OCI-LY3 (cell line): ENCODE measurements at regions not wholly inside any gene's neighbourhood (a gene's known extent, or its start where the extent isn't known, plus 50 kb on each side); places are given as distances from the start of the nearest gene placed in this dataset.
A peak's percentile ranks its signal among the peaks of the same experiment; 100 is the strongest.
"Not testable (repeated sequence)": the region's sequence is repeated elsewhere in the genome, so short reads cannot be mapped to it uniquely, and the experiment has no call there.

Experiments
- H2AFZ ChIP-seq: fragments of 200-600, 300-600 bp; shearing (Covaris generic); 2 replicates; pipeline ENCODE4 v1.6.0; 2014; ENCODE audit warnings: antibody characterized with exemption, low read depth, low read length
- H3K27ac ChIP-seq: fragments of 200-600, 300-600 bp; sonication (generic); 2 replicates; pipeline ENCODE4 v1.5.1; 2014; ENCODE audit warnings: mild to moderate bottlenecking, low read length, moderate library complexity, mixed read lengths
- H3K27me3 ChIP-seq: fragments of 200-600, 300-600 bp; sonication (generic); 2 replicates; pipeline ENCODE4 v1.6.1; 2014; ENCODE audit warnings: low read depth, low read length, mixed read lengths
- H3K36me3 ChIP-seq: fragments of 200-600, 300-600 bp; sonication (generic); replicated peaks from 2 replicates; pipeline ENCODE3; 2014; ENCODE audit warnings: low read depth, low read length, mixed read lengths
- H3K4me1 ChIP-seq: fragments of 300-600, 200-600 bp; sonication (generic); 2 replicates; pipeline ENCODE4 v1.6.1; 2014; ENCODE audit warnings: low read length, mixed read lengths
- H3K4me2 ChIP-seq: fragments of 200-600, 300-600 bp; sonication (generic); 2 replicates; pipeline ENCODE4 v1.6.1; 2014; ENCODE audit warnings: low read length, mixed read lengths
- H3K4me3 ChIP-seq: fragments of 300-600, 200-600 bp; sonication (generic); 2 replicates; pipeline ENCODE4 v1.5.1; 2014; ENCODE audit warnings: antibody characterized with exemption, mild to moderate bottlenecking, low read length, moderate library complexity
- H3K79me2 ChIP-seq: fragments of 300-600, 200-600 bp; shearing (Covaris generic); 2 replicates; pipeline ENCODE4 v1.6.1; 2014; ENCODE audit warnings: mild to moderate bottlenecking, low read length, mixed read lengths
- H3K9ac ChIP-seq: fragments of 300-600, 200-600 bp; shearing (Covaris generic); 2 replicates; pipeline ENCODE4 v1.6.0; 2014; ENCODE audit warnings: mild to moderate bottlenecking, low read length, moderate library complexity
- H3K9me3 ChIP-seq: fragments of 200-600, 300-600 bp; shearing (Covaris generic); 2 replicates; pipeline ENCODE4 v1.6.1; 2014; ENCODE audit warnings: low read length, mixed read lengths; ENCODE audit not compliant: insufficient read depth
- H4K20me1 ChIP-seq: fragments of 200-600, 300-600 bp; sonication (generic); 2 replicates; pipeline ENCODE4 v1.6.1; 2016; ENCODE audit warnings: low read length, mixed read lengths; ENCODE audit not compliant: insufficient read depth
- EZH2phosphoT487 ChIP-seq: fragments of 200-600 bp; shearing (Covaris generic); IDR thresholded peaks from 2 replicates; pipeline ENCODE4 v1.6.1; 2018; ENCODE audit warnings: antibody characterized with exemption, mixed run types, low read depth
- TF ChIP-seq, protein P1 (sequence below): fragments of 200-600, 300-600 bp; sonication (generic); IDR thresholded peaks from 2 replicates; pipeline ENCODE4 v1.5.1; 2014; ENCODE audit warnings: antibody characterized with exemption, low read length, low read depth

DNA sequence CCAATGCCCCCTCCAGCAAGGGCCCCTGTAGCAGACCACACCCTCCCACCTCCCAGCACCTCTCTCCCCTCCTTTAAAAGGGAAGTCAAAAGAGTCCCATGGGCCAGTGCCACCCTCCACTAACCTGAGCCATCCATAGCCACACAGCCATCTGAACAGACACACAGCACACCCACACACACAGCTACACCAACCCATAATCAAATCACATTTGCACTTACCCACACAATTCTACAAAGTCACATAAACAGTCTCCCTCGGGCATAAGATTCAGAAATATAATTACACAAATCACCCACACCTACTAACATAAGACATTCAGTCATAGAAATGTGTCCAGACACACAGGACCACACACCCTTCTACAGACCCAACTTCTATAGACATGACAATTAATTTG lies 96.3 kb downstream of the HIF1AN start:
- no peaks in the 10 kb centered on the region for H3K9me3 ChIP-seq
- no peaks in the 10 kb centered on the region for H3K79me2 ChIP-seq
- H3K27ac ChIP-seq: no peak overlapping the region
- H3K4me1 ChIP-seq: peaks cover 4% of the 10 kb centered on the region
- no peak overlapping the region for H3K4me2 ChIP-seq
- H3K36me3 ChIP-seq: no peaks in the 10 kb centered on the region
- H4K20me1 ChIP-seq: no peaks in the 10 kb centered on the region
- no peak overlapping the region for H3K4me3 ChIP-seq
- H2AFZ ChIP-seq: no peak overlapping the region
- no peak for TF ChIP-seq EZH2phosphoT487
- TF ChIP-seq, protein P1, sequence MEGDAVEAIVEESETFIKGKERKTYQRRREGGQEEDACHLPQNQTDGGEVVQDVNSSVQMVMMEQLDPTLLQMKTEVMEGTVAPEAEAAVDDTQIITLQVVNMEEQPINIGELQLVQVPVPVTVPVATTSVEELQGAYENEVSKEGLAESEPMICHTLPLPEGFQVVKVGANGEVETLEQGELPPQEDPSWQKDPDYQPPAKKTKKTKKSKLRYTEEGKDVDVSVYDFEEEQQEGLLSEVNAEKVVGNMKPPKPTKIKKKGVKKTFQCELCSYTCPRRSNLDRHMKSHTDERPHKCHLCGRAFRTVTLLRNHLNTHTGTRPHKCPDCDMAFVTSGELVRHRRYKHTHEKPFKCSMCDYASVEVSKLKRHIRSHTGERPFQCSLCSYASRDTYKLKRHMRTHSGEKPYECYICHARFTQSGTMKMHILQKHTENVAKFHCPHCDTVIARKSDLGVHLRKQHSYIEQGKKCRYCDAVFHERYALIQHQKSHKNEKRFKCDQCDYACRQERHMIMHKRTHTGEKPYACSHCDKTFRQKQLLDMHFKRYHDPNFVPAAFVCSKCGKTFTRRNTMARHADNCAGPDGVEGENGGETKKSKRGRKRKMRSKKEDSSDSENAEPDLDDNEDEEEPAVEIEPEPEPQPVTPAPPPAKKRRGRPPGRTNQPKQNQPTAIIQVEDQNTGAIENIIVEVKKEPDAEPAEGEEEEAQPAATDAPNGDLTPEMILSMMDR: no peak
- H3K9ac ChIP-seq: no peak overlapping the region
- H3K27me3 ChIP-seq: no peaks in the 10 kb centered on the region

DNA sequence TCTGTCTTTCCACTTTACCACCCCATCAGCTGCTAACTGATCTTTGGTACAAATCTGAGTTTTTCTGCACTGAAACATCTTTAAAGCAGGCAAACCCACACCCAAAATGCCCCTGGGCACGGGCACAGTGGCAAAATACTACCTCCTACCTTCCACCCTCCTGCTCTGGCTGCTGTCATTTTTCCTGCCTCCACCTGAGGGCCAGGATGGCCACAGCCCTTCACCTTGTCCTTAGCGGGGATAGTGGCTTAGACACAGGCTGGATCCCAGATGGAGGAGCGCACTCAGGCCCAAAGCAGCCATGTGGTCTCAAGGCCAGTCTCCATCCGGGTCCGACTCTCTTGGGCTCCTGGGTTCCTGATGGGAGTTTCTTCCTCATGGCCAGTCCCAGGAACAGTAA lies 98.3 kb downstream of the HIF1AN start:
- TF ChIP-seq EZH2phosphoT487: no peak
- TF ChIP-seq, protein P1: no peak
- no peak overlapping the region for H3K4me2 ChIP-seq
- no peak overlapping the region for H2AFZ ChIP-seq
- no peaks in the 10 kb centered on the region for H3K27me3 ChIP-seq
- no peak overlapping the region for H3K4me3 ChIP-seq
- H3K9me3 ChIP-seq: no peaks in the 10 kb centered on the region
- H3K4me1 ChIP-seq: peaks cover 15% of the 10 kb centered on the region
- no peaks in the 10 kb centered on the region for H3K36me3 ChIP-seq
- no peaks in the 10 kb centered on the region for H4K20me1 ChIP-seq
- H3K79me2 ChIP-seq: no peaks in the 10 kb centered on the region
- H3K9ac ChIP-seq: no peak overlapping the region
- no peak overlapping the region for H3K27ac ChIP-seq

DNA sequence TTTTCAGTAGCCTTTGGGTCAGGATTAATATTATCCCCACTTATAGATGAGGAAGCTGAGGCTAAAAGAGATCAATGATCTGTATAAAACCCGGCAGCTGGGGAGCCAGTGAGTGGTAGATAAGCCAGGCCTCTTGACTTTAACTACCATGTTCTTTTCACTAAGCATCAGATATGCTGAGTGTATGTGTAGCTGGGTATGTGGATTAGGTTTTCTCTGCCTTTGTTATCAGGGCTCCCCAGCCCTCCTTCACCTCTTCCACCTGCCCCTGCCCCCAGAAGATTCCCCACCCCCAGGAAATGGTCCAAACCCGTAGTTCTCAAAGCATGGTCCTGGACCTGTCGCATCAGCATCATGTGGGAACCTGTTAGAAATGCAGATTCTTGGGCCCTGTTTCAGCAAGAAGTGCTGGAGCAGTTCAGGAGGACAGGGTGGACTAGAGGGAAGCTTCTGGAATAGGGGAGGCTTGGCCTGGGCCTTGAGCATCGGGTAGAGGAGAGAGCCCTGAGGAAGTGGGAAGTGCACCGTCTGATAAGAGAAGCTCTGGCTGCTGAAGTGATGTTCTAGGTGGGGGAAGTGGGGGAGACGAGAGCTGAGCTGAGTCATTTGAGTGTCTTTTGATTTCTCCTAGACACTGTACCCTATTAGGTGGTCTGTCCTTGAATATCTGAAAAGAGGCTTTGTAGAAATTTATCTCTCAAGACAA lies 101.3 kb downstream of the HIF1AN start:
- H3K4me1 ChIP-seq: peaks cover 23% of the 10 kb centered on the region
- peak overlapping the region; percentile 58; the same call in 1 of the 2 replicates for H2AFZ ChIP-seq
- no peaks in the 10 kb centered on the region for H3K9me3 ChIP-seq
- TF ChIP-seq, protein P1: no peak
- no peak for TF ChIP-seq EZH2phosphoT487
- H3K4me2 ChIP-seq: peak overlapping the region; percentile 51
- peak overlapping the region; percentile 51 for H3K27ac ChIP-seq
- H3K79me2 ChIP-seq: no peaks in the 10 kb centered on the region
- no peaks in the 10 kb centered on the region for H4K20me1 ChIP-seq
- peak overlapping the region; percentile 28; the same call in 1 of the 2 replicates for H3K9ac ChIP-seq
- no peaks in the 10 kb centered on the region for H3K27me3 ChIP-seq
- no peak overlapping the region for H3K4me3 ChIP-seq
- H3K36me3 ChIP-seq: no peaks in the 10 kb centered on the region

DNA sequence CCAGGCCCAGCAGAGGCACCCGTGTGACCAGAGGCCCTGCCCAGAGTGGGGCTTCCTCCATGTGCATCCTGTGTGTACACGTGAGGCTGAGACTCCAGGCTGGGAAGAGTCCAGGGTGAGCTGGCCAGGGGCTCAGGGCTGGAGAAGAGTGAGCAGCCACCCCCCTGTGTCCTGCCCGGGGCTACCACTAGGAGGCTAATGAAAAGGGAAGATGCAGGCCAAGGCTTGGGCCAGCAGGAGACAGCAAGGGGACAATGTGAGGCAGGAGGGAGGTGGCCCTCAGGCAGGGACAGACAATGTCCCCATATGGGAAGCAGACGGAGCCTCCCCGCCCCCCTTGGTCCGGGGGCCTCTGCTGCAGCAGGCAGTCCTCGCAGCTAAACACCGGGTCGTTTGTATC lies 102.0 kb downstream of the HIF1AN start:
- no peak for TF ChIP-seq EZH2phosphoT487
- TF ChIP-seq, protein P1: peak; percentile 36
- Histone ChIP-seq H2AFZ (peak overlapping the region; percentile 58), H3K4me3 (no peak overlapping the region)

DNA sequence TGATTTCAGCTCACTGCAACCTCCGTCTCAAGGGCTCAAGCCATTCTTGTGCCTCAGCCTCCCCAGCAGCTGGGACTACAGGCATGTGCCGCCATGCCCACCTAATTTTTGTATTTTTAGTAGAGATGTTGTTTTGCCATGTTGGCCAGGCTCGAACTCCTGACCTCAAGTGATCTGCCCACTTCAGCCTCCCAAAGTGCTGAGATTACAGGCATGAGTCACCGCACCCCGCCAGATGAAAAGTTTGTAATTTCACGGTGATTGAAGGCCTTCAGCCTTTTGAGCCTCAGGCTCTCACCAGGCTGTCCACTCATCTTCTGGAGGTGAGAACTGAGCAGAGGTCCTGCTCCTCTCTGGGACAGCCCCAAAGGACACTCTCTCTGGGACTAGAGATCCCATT lies 103.2 kb downstream of the HIF1AN start:
- H3K79me2 ChIP-seq, H3K9me3 ChIP-seq, H3K4me2 ChIP-seq, H3K36me3 ChIP-seq, H3K4me3 ChIP-seq, H3K27ac ChIP-seq, H3K27me3 ChIP-seq, H3K9ac ChIP-seq, H2AFZ ChIP-seq, H4K20me1 ChIP-seq: not testable (repeated sequence)
- peaks cover 27% of the 10 kb centered on the region for H3K4me1 ChIP-seq

More for the DNA sequence above, 102.0 kb downstream of the HIF1AN start:
- no peaks in the 10 kb centered on the region for H3K79me2 ChIP-seq
- H3K9me3 ChIP-seq: no peaks in the 10 kb centered on the region
- H3K27ac ChIP-seq: peak overlapping the region; percentile 51
- no peaks in the 10 kb centered on the region for H3K27me3 ChIP-seq
- no peaks in the 10 kb centered on the region for H4K20me1 ChIP-seq
- peaks cover 27% of the 10 kb centered on the region for H3K4me1 ChIP-seq
- H3K9ac ChIP-seq: peak overlapping the region; percentile 28; the same call in 1 of the 2 replicates
- peak overlapping the region; percentile 51 for H3K4me2 ChIP-seq
- no peaks in the 10 kb centered on the region for H3K36me3 ChIP-seq
